SK-N-MC (cell line): ENCODE measurements at regions not wholly inside any gene's neighbourhood (a gene's known extent, or its start where the extent isn't known, plus 50 kb on each side); places are given as distances from the start of the nearest gene placed in this dataset.

Experiments used
- EZH2 ChIP-seq: fragments of 200-600 bp; sonication (generic); IDR thresholded peaks from one replicate; pipeline ENCODE4 v1.6.1; 2017; ENCODE audit warnings: antibody characterized with exemption
- POLR2AphosphoS5 ChIP-seq: IDR thresholded peaks from 2 replicates; pipeline ENCODE4 v1.6.1; 2012; ENCODE audit warnings: mild to moderate bottlenecking, low read depth, low read length, borderline replicate concordance

- no peak for TF ChIP-seq POLR2AphosphoS5
- no peak for TF ChIP-seq EZH2
Observed at GRCh38 chr4:154030746-154031145, 241.9 kb upstream of the SFRP2 start.
